Activated CD4-positive, alpha-beta T cell treated with anti-CD3 and anti-CD28 coated beads for 48 hours (primary cell): ENCODE measurements at regions not wholly inside any gene's neighbourhood (a gene's known extent, or its start where the extent isn't known, plus 50 kb on each side); places are given as distances from the start of the nearest gene placed in this dataset.

Experiments used
- DNase-seq: peaks from one replicate; pipeline ENCODE4 v3.0.0-alpha.2; 2020

- no peak for DNase-seq
These were observed 737.1 kb downstream of the PTPRU start for GRCh38 chr1:29973406-29973805.

GRCh38 chr1:29972421-29973053, 736.2 kb downstream of the PTPRU start:
- DNase-seq, result no peak

- DNase-seq, result no peak
These were observed 735.4 kb downstream of the PTPRU start for GRCh38 chr1:29971703-29972102.

GRCh38 chr1:29970747-29971325, 734.5 kb downstream of the PTPRU start:
- no peak for DNase-seq

- DNase-seq, result no peak
These were observed 733.3 kb downstream of the PTPRU start for GRCh38 chr1:29969576-29969975.

- DNase-seq, result no peak
These were observed 730.9 kb downstream of the PTPRU start for GRCh38 chr1:29967261-29967660.

- DNase-seq, result no peak
These were observed 730.3 kb downstream of the PTPRU start for GRCh38 chr1:29966526-29967045.

- no peak for DNase-seq
These were observed 728.6 kb downstream of the PTPRU start for GRCh38 chr1:29964718-29965533.

- DNase-seq, result no peak
These were observed 727.6 kb downstream of the PTPRU start for GRCh38 chr1:29963946-29964345.

GRCh38 chr1:29962831-29963247, 726.5 kb downstream of the PTPRU start:
- no peak for DNase-seq

- no peak for DNase-seq
These were observed 726.0 kb downstream of the PTPRU start for GRCh38 chr1:29962336-29962735.

- DNase-seq, result no peak
These were observed 725.2 kb downstream of the PTPRU start for GRCh38 chr1:29961293-29962059.

GRCh38 chr1:29960876-29961275, 724.6 kb downstream of the PTPRU start:
- no peak for DNase-seq

GRCh38 chr1:29960156-29960755, 723.9 kb downstream of the PTPRU start:
- no peak for DNase-seq

- DNase-seq, result no peak
These were observed 723.0 kb downstream of the PTPRU start for GRCh38 chr1:29959356-29959755.

- DNase-seq, result no peak
These were observed 721.9 kb downstream of the PTPRU start for GRCh38 chr1:29958271-29958670.

- no peak for DNase-seq
These were observed 720.2 kb downstream of the PTPRU start for GRCh38 chr1:29956349-29957030.

GRCh38 chr1:29954591-29954990, 718.3 kb downstream of the PTPRU start:
- DNase-seq, result no peak

- DNase-seq, result no peak
These were observed 717.6 kb downstream of the PTPRU start for GRCh38 chr1:29953961-29954360.

GRCh38 chr1:29949676-29950075, 713.4 kb downstream of the PTPRU start:
- no peak for DNase-seq

GRCh38 chr1:29948581-29948980, 712.3 kb downstream of the PTPRU start:
- DNase-seq, result no peak

GRCh38 chr1:29946057-29946456, 709.7 kb downstream of the PTPRU start:
- no peak for DNase-seq
